BLaER1 treated with 17β-estradiol and CSF1 and Interleukin-3, amounts not matched to agents 10 nM and 100 nM (cell line): ENCODE measurements at regions not wholly inside any gene's neighbourhood (a gene's known extent, or its start where the extent isn't known, plus 50 kb on each side); places are given as distances from the start of the nearest gene placed in this dataset.

Source experiments
- H3K27ac ChIP-seq, 11 experiments: shearing (Covaris generic); formaldehyde crosslinking; 2 replicates each; pipeline ENCODE4 v1.8.1; 2022
- H3K27me3 ChIP-seq, 11 experiments: shearing (Covaris generic); formaldehyde crosslinking; 2 replicates each; pipeline ENCODE4 v1.8.1; 2022
- H3K36me3 ChIP-seq, 11 experiments: shearing (Covaris generic); formaldehyde crosslinking; 2 replicates each; pipeline ENCODE4 v1.8.1; 2022
- H3K4me1 ChIP-seq, 10 experiments: shearing (Covaris generic); formaldehyde crosslinking; 2 replicates each; pipeline ENCODE4 v1.8.1; 2022
- H3K4me2 ChIP-seq, 11 experiments: shearing (Covaris generic); formaldehyde crosslinking; 2 replicates each; pipeline ENCODE4 v1.8.1; 2022
- H3K4me3 ChIP-seq, 10 experiments: shearing (Covaris generic); formaldehyde crosslinking; 2 replicates each; pipeline ENCODE4 v1.8.1; 2022
- H3K9ac ChIP-seq, 11 experiments: shearing (Covaris generic); formaldehyde crosslinking; 2 replicates each; pipeline ENCODE4 v1.8.1; 2022
- H3K9me3 ChIP-seq, 11 experiments: shearing (Covaris generic); formaldehyde crosslinking; replicated peaks in 1 of 11; 2 replicates each; pipeline ENCODE4 v1.8.1; 2022
- H4K20me1 ChIP-seq, 11 experiments: shearing (Covaris generic); formaldehyde crosslinking; 2 replicates each; pipeline ENCODE4 v1.8.1; 2022
- Cebpa-rat ChIP-seq, 11 experiments: shearing (Covaris generic); IDR thresholded peaks; 2 replicates each; pipeline ENCODE4 v1.8.1; 2022

DNA sequence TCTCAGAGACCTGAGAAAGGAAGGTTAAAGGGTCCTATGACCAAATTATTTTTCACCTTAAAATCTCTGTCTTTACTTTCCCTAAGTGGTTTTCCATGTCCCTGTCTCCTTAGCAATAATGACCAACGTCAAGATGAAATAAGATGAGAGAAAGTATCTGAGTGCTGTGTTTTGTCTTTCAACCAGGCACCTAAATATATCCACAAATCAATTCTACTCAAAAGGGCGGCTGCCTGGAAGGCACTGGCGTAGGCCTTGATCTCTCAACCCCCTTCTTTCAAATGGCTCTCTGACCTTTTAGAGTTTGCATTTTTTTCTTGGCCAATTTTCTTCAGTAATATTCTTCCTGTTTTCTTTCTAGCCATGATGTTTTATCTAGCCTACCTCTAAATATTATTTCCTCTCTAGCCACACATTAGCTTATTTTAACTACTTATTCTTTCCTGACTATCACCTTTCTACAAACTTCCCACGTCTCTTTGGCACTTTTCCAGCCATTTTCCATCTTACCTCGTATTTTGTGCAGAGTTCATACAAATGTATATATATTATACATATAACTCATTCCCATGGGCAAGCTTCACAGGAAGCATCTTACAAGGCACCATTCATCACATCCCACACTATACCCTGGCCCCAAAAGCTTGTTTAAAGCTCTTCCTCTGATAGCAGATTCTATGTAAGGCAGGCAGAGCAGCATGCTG is 204.5 kb downstream of the SNX18 start:
- H3K27me3 ChIP-seq = no peaks in the 10 kb centered on the region
- no peak overlapping the region for H3K27ac ChIP-seq
- H3K4me2 ChIP-seq = peak overlapping the region in 2 of 11 experiments; percentile 8 to 18; a peak in 1 of 22 replicates
- H3K9ac ChIP-seq = no peak overlapping the region
- TF ChIP-seq Cebpa-rat (IDR thresholded peaks at IDR 0.05) = no peak
- no peak overlapping the region for H3K4me3 ChIP-seq
- H4K20me1 ChIP-seq = no peaks in the 10 kb centered on the region
- H3K4me1 ChIP-seq = peaks cover 23 to 49% (median 28%) of the 10 kb centered on the region in 10 experiments
- no peaks in the 10 kb centered on the region for H3K36me3 ChIP-seq
- H3K9me3 ChIP-seq = peaks cover 0 to 23% (median 12%) of the 10 kb centered on the region in 11 experiments; a peak in 11 of 22 replicates

DNA sequence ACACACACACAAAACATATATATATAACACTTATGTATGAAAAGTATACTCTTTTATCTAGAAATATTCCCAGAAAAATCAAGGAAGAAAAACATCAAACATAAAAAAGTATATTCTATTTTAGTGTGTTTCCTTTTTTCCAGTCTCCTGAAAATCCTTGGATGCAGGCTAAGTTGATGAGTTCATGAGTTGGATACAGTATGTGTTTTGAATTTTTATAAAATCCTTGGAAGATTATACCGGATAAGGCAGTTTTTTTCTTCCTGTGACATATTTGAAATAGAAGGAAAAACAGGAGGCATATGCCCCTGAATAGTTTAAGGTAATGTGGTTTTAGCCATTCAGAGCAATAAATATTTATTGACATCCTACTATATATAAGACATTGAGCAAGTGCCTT is 203.6 kb downstream of the SNX18 start:
- no peak overlapping the region for H3K4me2 ChIP-seq
- H3K4me3 ChIP-seq = no peak overlapping the region
- no peaks in the 10 kb centered on the region for H3K36me3 ChIP-seq
- no peak for TF ChIP-seq Cebpa-rat (IDR thresholded peaks at IDR 0.05)
- H3K9me3 ChIP-seq = peaks cover 8 to 33% (median 22%) of the 10 kb centered on the region in 11 experiments
- H3K9ac ChIP-seq = no peak overlapping the region
- H3K4me1 ChIP-seq = peaks cover 25 to 57% (median 31%) of the 10 kb centered on the region in 10 experiments
- H4K20me1 ChIP-seq = no peaks in the 10 kb centered on the region
- H3K27me3 ChIP-seq = no peaks in the 10 kb centered on the region
- no peak overlapping the region for H3K27ac ChIP-seq

DNA sequence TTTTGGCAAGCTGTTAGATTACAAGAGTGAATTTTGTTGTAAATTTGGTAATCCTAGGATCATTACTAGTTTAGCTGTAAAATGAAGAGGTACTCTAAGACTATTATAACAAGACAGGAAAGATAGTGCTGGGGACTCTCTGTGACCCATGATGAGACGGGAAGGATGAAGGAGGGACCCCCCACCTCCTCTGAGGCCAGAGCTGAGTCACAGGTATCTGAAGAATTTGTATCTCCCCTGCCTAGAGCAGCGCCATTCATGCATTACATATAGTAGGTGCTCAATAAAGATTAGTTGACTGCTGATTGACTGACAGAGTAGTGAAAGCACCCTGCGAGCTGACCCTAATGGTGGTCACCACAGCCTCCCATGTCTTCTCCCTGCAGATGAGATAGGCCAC is 202.8 kb downstream of the SNX18 start:
- H3K4me1 ChIP-seq = peaks cover 25 to 65% (median 31%) of the 10 kb centered on the region in 10 experiments
- H3K27ac ChIP-seq = peak overlapping the region in 3 of 11 experiments; percentile 79 to 86 (median 84); a peak in 4 of 22 replicates
- H3K4me3 ChIP-seq = no peak overlapping the region
- H3K4me2 ChIP-seq = peak overlapping the region in 3 of 11 experiments; percentile 50 to 83 (median 80); a peak in 3 of 22 replicates
- TF ChIP-seq Cebpa-rat (IDR thresholded peaks at IDR 0.05) = no peak
- H3K9ac ChIP-seq = no peak overlapping the region
- H3K36me3 ChIP-seq = no peaks in the 10 kb centered on the region
- H4K20me1 ChIP-seq = no peaks in the 10 kb centered on the region
- no peaks in the 10 kb centered on the region for H3K27me3 ChIP-seq
- peaks cover 13 to 41% (median 30%) of the 10 kb centered on the region in 11 experiments for H3K9me3 ChIP-seq

DNA sequence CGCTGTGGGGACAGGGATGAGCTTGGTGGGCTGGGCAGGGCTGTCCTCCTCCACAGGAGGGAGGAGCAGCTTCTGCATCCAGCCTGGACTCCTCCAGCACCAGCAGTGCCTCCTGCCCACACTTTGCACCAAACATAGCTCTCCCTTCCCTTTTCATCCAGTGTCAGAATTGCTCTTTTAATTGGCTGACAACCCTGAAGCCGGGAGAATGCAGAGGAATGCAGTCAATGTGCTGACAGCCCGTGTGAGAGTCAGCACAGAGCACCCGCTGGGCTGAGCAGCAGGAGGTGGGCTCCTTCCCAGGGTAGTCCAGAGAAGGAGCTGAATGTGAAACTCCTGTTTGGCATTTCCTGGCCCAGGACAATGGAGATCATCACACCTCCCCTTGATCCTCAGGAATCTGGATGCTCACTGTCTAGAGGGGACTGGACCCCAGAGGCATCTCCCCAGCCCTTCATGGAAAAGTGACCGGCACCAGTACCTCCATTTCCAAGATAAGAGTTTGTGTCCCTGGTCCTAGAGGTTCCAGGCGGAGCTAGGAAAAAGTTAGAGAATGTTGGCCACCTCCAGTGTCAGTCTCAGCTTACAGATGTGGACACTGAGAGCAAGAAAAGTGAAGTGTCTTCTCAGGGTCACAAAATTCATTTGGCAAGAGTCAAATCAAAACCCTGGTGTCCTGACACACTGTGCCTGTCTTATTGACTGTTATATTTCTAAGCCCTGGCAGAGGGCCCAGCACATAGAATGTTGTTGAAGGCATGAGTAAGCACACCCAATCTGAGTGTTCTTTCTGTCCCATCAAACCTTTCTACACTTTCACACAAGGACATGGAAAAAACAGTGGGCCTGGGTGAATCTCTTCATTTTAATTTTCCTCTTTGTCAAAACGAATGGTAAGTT is 202.1 kb downstream of the SNX18 start:
- Histone ChIP-seq H3K36me3 (0 out of 22 replicates have a peak, but pooled peaks cover 0 to 3% (median 0%) of the 10 kb centered on the region in 11 experiments), H4K20me1 (no peaks in the 10 kb centered on the region), H3K4me1 (peaks cover 25 to 72% (median 31%) of the 10 kb centered on the region in 10 experiments), H3K9me3 (peaks cover 13 to 46% (median 37%) of the 10 kb centered on the region in 11 experiments), H3K27ac (peak overlapping the region in 4 of 11 experiments; percentile 6 to 86 (median 82); a peak in 6 of 22 replicates), H3K9ac (peak overlapping the region in 2 of 11 experiments; percentile 0 to 31; a peak in 2 of 22 replicates), H3K4me3 (no peak overlapping the region), H3K27me3 (no peaks in the 10 kb centered on the region), H3K4me2 (peak overlapping the region in 9 of 11 experiments; percentile 0 to 83 (median 50); a peak in 11 of 22 replicates)
- TF ChIP-seq Cebpa-rat (IDR thresholded peaks at IDR 0.05) = no peak

DNA sequence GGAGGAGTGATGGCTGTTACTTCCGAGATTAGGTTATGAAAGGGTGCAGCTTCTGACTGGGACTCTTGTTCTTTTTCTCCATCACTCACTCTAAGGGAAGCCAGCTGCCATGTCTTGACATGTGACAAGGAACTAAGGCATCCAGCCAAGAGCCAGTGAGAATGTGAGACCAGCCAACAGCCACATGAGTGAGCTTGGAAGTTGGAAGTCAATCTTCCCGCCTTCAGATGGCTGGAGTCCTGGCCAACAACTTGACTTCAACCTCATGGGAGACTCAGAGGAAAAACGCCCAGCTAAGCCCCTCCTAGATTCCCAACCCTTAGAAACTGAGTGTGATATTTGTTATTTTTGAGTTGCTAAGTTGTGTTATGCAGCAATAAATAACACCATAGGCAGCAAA is 201.1 kb downstream of the SNX18 start:
- Histone ChIP-seq H3K36me3 (0 out of 22 replicates have a peak, but pooled peaks cover 0 to 3% (median 0%) of the 10 kb centered on the region in 11 experiments), H3K4me1 (peaks cover 25 to 81% (median 31%) of the 10 kb centered on the region in 10 experiments), H3K4me3 (no peak overlapping the region), H3K9ac (no peak overlapping the region), H3K9me3 (peaks cover 17 to 49% (median 40%) of the 10 kb centered on the region in 11 experiments), H3K27ac (peak overlapping the region in 7 of 11 experiments; percentile 23 to 86 (median 63); a peak in 10 of 22 replicates), H3K27me3 (no peaks in the 10 kb centered on the region), H3K4me2 (peak overlapping the region; percentile 12 to 83 (median 59); a peak in 16 of 22 replicates), H4K20me1 (no peaks in the 10 kb centered on the region)
- TF ChIP-seq Cebpa-rat (IDR thresholded peaks at IDR 0.05) = no peak

DNA sequence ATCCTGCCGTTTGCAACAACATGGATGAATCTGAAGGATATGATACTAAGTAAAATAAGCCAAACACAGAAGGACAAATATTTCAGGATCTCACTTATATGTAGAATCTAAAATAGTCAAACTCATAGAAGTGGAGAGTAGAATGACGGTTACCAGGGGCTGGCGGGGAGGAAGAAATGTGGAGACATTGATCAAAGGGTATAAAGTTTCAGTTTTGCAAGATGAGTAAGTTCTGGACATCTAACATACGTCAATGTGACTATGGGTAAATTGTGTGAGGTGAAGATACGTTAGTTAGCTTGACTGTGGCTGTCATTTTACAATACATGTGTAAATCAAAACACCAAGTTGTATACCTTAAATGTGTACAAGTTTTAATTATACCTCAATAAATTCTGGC is 200.3 kb downstream of the SNX18 start:
- peak overlapping the region in 3 of 11 experiments; percentile 37 to 67 (median 42); a peak in 3 of 22 replicates for H3K9ac ChIP-seq
- H3K27me3 ChIP-seq = no peaks in the 10 kb centered on the region
- TF ChIP-seq Cebpa-rat (IDR thresholded peaks at IDR 0.05) = no peak
- H3K36me3 ChIP-seq = 0 out of 22 replicates have a peak, but pooled peaks cover 0 to 3% (median 0%) of the 10 kb centered on the region in 11 experiments
- H3K4me3 ChIP-seq = peak overlapping the region in 1 of 10 experiments; percentile 20; a peak in 2 of 20 replicates
- peak overlapping the region; percentile 26 to 83 (median 59); a peak in 21 of 22 replicates for H3K4me2 ChIP-seq
- H3K9me3 ChIP-seq = peaks cover 25 to 49% (median 42%) of the 10 kb centered on the region in 11 experiments
- no peaks in the 10 kb centered on the region for H4K20me1 ChIP-seq
- H3K4me1 ChIP-seq = peaks cover 25 to 83% (median 31%) of the 10 kb centered on the region in 10 experiments
- peak overlapping the region in 6 of 11 experiments; percentile 23 to 86 (median 71); a peak in 10 of 22 replicates for H3K27ac ChIP-seq

DNA sequence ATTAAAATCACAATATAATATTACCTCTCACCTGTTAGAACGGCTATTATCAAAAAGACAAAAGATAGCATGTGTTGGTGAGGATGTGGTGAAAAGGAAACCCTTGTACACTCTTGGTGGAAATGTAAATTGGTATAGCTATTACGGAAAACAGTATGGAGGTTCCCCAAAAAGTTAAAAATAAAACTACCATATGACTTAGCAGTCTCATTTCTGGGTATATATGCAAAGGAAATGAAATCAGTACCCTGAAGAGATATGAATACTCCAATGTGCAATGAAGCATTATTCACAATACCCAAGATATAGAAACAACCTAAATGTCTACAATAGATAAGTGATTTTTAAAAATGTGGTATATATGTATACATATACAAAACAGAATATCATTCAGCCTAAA is 199.9 kb downstream of the SNX18 start:
- peaks cover 25 to 83% (median 31%) of the 10 kb centered on the region in 10 experiments for H3K4me1 ChIP-seq
- H3K4me2 ChIP-seq = peak overlapping the region; percentile 10 to 83 (median 59); a peak in 20 of 22 replicates
- H3K4me3 ChIP-seq = peak overlapping the region in 1 of 10 experiments; percentile 20; a peak in 2 of 20 replicates
- H3K27me3 ChIP-seq = no peaks in the 10 kb centered on the region
- peak overlapping the region in 2 of 11 experiments; percentile 42 to 67; a peak in 3 of 22 replicates for H3K9ac ChIP-seq
- H3K9me3 ChIP-seq = peaks cover 29 to 52% (median 45%) of the 10 kb centered on the region in 11 experiments
- 0 out of 22 replicates have a peak, but pooled peaks cover 0 to 3% (median 0%) of the 10 kb centered on the region in 11 experiments for H3K36me3 ChIP-seq
- peak overlapping the region in 8 of 11 experiments; percentile 4 to 86 (median 58); a peak in 11 of 22 replicates for H3K27ac ChIP-seq
- H4K20me1 ChIP-seq = no peaks in the 10 kb centered on the region
- no peak for TF ChIP-seq Cebpa-rat (IDR thresholded peaks at IDR 0.05)

DNA sequence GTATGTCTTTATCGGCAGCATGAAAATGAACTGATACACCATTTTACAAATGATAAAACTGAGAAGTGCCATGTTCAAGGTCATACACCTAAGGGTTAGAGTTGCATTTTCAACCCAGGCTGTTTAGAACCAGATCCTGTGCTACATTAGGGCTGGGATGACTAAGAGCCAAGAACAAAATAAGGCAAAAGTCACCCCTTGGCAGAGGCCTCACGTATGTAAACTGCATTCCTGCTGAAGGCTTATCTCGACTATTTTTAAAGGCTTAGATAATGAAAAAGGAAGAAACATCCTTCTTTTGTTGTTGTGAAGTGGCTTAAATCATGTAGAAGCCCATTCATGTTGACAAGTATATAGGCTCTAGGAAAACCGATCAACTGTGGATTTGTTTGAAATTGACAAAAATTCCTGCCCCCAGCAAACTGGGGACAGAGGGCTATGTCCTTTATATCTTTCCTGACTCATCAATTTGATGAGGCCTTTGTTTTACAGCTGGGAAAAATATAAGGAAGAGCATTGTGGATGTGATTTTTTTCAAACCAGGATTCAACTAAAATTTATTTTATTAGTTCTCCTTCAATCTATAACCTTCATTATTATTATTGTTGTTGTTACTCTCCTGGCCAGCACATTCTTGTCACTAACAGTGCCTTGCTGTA is 196.5 kb downstream of the SNX18 start:
- Histone ChIP-seq H3K4me3 (no peak overlapping the region), H3K36me3 (0 out of 22 replicates have a peak, but pooled peaks cover 0 to 3% (median 0%) of the 10 kb centered on the region in 11 experiments), H3K27ac (no peak overlapping the region; a peak in 1 of 22 replicates), H3K9me3 (peaks cover 30 to 52% (median 47%) of the 10 kb centered on the region in 11 experiments), H3K4me1 (peaks cover 16 to 65% (median 22%) of the 10 kb centered on the region in 10 experiments), H4K20me1 (no peaks in the 10 kb centered on the region), H3K9ac (no peak overlapping the region), H3K4me2 (peak overlapping the region in 2 of 11 experiments; percentile 7 to 52; a peak in 2 of 22 replicates), H3K27me3 (no peaks in the 10 kb centered on the region)
- no peak for TF ChIP-seq Cebpa-rat (IDR thresholded peaks at IDR 0.05)
